Muscle of leg (tissue), 3 donors: ENCODE measurements at regions not wholly inside any gene's neighbourhood (a gene's known extent, or its start where the extent isn't known, plus 50 kb on each side); places are given as distances from the start of the nearest gene placed in this dataset.
"Not testable (repeated sequence)": the region's sequence is repeated elsewhere in the genome, so short reads cannot be mapped to it uniquely, and the experiment has no call there.

Experiments used
- DNase-seq: peaks from one replicate; pipeline ENCODE4 v3.0.0; 2013
- H3K27ac ChIP-seq: one replicate; pipeline ENCODE4 v1.5.1; 2013; ENCODE audit warnings: mild to moderate bottlenecking, low read length, control low read depth
- H3K27me3 ChIP-seq: one replicate; pipeline ENCODE4 v1.6.1; 2013; ENCODE audit warnings: low read length; ENCODE audit not compliant: control insufficient read depth, insufficient read depth
- H3K36me3 ChIP-seq: one replicate; pipeline ENCODE4 v1.6.1; 2013; ENCODE audit warnings: low read length; ENCODE audit not compliant: control insufficient read depth, insufficient read depth
- H3K4me1 ChIP-seq: one replicate; pipeline ENCODE4 v1.6.1; 2013; ENCODE audit warnings: low read length; ENCODE audit not compliant: control insufficient read depth, insufficient read depth
- H3K4me3 ChIP-seq: one replicate; pipeline ENCODE4 v1.5.1; 2013; ENCODE audit warnings: low read length, control low read depth
- H3K9me3 ChIP-seq: replicated peaks from 2 replicates; pipeline ENCODE4 v1.6.1; 2013; ENCODE audit warnings: low read depth, low read length; ENCODE audit not compliant: control insufficient read depth
- WGBS: methylation state at CpG from one replicate; pipeline ENCODE4 v1.1.5; 2013; ENCODE audit warnings: missing lambda C conversion rate; ENCODE audit not compliant: insufficient coverage; 5-methylcytosine and 5-hydroxymethylcytosine counted together

DNA sequence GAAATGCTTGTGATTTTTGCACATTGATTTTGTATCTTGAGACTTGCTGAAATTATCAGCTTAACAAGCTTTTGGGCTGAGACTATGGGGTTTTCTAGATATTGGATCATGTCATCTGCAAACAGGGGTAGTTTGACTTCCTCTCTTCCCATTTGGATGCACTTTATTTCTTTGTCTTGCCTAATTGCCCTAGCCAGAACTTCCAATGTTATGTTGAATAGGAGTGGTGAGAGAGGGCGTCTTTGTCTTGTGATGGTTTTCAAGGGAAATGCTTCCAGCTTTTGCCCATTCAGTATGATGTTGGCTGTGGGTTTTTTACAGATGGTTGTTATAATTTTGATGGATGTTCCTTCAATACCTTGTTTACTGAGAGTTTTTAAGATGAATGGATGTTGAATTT is 600.7 kb upstream of the CTNND2 start:
- H3K36me3 ChIP-seq, DNase-seq, H3K9me3 ChIP-seq, H3K4me1 ChIP-seq, H3K27ac ChIP-seq, H3K27me3 ChIP-seq, H3K4me3 ChIP-seq: not testable (repeated sequence)
- WGBS, result no CpG with 5 or more reads among the region's 1 CpG

DNA sequence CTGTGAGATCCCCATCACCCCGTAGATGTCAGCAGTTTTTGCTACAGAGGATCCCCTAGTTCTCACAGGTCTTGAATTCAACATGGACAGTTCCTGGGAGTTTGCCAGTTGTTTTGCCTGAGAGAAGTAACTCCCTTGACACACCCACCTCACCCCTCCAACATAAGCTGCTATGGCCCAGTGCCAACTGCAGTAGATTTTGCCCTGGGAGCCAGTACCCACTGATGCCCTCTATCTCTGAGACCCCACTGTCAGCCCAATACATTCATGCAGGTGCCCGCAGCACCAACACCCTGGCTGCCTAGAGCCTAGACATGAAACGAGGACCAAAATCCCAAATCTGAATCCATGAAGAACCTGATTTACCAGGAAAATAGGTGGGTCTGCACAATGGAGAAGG is 583.9 kb upstream of the CTNND2 start:
- Histone ChIP-seq H3K27ac (no peak overlapping the region), H3K9me3 (peaks cover 3% of the 10 kb centered on the region), H3K36me3 (no peaks in the 10 kb centered on the region), H3K27me3 (no peaks in the 10 kb centered on the region), H3K4me1 (no peaks in the 10 kb centered on the region), H3K4me3 (no peak overlapping the region)
- 94% methylated on average over 1 of the region's 3 CpGs for WGBS
- DNase-seq, result no peak

DNA sequence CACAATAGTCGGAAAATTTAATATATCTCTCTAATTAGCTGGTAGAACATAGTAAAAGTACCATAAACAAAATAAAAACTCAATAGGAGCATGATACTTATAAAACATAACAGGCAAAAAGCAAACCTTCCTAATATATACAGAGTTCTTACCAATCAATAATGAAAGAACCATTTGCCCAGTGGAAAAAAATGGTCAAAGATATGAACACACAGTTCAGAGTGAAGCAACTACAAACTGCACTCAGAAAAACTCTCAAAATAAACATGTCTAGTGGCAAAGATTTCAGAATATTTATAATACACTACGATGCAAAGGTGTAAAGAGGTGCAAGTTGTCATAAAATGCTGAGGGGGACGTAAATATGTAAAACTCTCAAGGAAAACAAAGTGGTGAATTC is 576.2 kb upstream of the CTNND2 start:
- no peaks in the 10 kb centered on the region for H3K4me1 ChIP-seq
- H3K4me3 ChIP-seq, result no peak overlapping the region
- no peak for DNase-seq
- H3K36me3 ChIP-seq, result no peaks in the 10 kb centered on the region
- peaks cover 3% of the 10 kb centered on the region for H3K9me3 ChIP-seq
- WGBS, result no CpG with 5 or more reads among the region's 3 CpGs
- no peak overlapping the region for H3K27ac ChIP-seq
- no peaks in the 10 kb centered on the region for H3K27me3 ChIP-seq

DNA sequence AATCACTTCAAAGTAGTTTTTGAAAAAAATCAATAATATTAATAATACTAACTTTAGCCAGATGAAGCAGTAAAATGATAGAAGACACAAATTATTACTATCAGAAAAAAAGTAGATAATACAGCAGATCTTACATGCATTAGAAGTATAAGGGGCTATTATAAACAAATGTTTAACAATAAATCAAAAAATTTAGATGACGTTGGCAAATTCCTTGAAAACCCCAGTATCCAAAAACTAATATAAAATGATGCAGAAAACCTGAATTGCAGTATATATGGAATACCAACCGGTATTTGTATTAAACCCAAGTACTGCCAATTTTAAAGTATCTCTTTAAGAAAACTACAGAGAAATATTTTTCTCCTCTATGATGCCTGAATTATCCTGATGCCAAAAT is 573.3 kb upstream of the CTNND2 start:
- no CpG with 5 or more reads among the region's 2 CpGs for WGBS
- Histone ChIP-seq H3K27ac (no peak overlapping the region), H3K36me3 (no peaks in the 10 kb centered on the region), H3K4me1 (no peaks in the 10 kb centered on the region), H3K27me3 (no peaks in the 10 kb centered on the region), H3K4me3 (no peak overlapping the region), H3K9me3 (peaks cover 6% of the 10 kb centered on the region)
- no peak for DNase-seq

DNA sequence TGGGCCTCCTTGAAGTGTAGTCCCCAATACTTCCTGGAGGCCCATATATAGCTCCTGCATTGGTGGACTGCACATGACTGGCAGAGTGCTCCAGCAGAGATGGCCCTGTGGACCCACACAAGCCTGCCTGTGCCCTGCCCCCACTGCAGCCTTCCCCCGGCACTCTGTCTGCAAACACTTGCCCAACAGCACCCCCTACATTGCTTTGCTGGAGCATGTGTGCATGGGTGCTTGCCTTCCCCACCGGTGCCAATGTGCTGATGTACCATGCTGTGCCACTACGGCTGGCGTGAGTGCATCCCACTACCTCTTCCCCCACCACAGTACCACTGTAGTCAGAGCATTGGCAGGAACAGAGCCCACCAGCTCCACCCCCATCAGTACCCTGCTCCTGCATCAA is 563.6 kb upstream of the CTNND2 start:
- Histone ChIP-seq H3K4me3 (no peak overlapping the region), H3K27me3 (no peaks in the 10 kb centered on the region), H3K36me3 (no peaks in the 10 kb centered on the region), H3K27ac (no peak overlapping the region), H3K9me3 (peaks cover 18% of the 10 kb centered on the region), H3K4me1 (no peaks in the 10 kb centered on the region)
- 97% methylated on average over 4 of the region's 4 CpGs for WGBS
- DNase-seq, result no peak

DNA sequence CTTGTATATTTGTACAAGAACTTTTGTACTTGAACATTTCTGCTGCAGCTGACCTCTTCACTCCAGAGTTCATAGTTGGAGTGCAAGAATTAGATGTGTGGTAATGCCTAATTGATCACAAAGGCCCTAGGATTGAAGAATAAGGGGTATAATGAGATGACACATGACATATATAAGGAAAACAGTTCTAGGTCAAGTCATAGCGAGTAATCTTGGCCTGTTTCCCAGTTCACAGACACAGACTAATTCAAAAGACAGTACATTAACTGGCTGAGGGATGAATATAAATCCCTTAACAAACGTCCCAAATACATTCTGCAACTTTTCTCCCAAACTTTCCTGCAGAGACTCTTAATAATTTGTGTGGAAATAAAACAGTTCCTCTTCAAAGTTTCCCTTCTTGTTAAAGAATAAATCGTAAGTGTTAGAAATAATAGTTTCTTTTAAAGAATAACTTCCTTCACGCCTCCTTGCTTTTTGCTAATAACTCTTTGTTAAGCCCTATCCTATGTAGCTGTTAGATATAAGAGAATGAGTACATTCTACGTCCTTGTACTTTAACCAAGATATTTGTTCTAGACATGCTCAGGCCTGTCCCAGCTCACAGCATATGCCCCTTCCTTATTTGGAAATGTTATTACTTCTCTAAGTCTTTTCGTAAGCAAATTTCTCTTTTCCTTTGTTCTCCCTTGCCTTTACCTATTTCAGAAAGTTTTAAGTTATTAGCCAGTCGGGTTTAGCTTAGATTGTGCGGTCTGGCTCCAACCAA is 556.4 kb upstream of the CTNND2 start:
- Histone ChIP-seq H3K4me1 (no peaks in the 10 kb centered on the region), H3K27ac (no peak overlapping the region), H3K4me3 (no peak overlapping the region), H3K27me3 (no peaks in the 10 kb centered on the region), H3K36me3 (no peaks in the 10 kb centered on the region), H3K9me3 (peaks cover 2% of the 10 kb centered on the region)
- no CpG with 5 or more reads among the region's 8 CpGs for WGBS
- no peak for DNase-seq

DNA sequence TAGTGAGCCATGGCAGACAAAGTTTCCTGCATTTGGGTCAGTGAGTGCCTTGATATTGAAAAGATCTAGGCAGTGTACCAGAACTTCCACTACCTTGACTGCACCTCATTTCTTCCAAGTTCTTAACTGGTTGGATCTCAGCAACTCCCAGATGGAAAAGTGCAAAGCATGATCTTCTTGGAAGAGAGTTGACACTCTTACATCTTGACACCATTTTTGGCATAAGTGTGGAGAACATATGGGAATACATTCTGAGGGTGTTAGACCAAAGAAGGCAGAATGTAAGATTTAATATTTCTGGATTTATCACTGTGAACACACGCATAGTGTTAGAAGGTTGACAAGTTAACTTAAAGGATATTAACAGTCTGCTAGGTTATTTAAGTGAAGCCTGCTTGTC is 555.1 kb upstream of the CTNND2 start:
- no CpG with 5 or more reads among the region's 1 CpG for WGBS
- no peak for DNase-seq
- Histone ChIP-seq H3K27me3 (no peaks in the 10 kb centered on the region), H3K4me1 (no peaks in the 10 kb centered on the region), H3K27ac (no peak overlapping the region), H3K36me3 (no peaks in the 10 kb centered on the region), H3K9me3 (peaks cover 2% of the 10 kb centered on the region), H3K4me3 (no peak overlapping the region)

DNA sequence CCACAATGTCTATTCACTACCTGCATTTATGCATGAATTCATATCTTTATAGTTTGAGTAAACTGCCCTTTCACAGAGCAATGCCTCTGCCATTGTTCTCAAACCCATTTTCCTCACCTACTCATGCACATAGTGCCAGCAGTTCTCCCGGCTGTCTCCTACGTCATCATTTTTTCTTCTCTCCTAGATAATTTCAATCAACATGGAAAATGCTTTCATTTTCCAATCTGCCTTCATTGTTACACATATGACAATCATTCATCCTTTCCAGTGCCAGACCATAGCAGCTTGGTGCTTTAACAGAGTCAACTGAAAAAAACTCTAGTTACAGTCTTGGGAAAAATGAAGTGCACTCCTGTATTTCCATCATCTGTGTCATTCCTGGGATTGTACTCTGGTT is 514.8 kb upstream of the CTNND2 start:
- H3K4me3 ChIP-seq, result no peak overlapping the region
- WGBS, result 87% methylated on average over 2 of the region's 2 CpGs
- H3K4me1 ChIP-seq, result no peaks in the 10 kb centered on the region
- DNase-seq, result no peak
- H3K27ac ChIP-seq, result no peak overlapping the region
- H3K36me3 ChIP-seq, result no peaks in the 10 kb centered on the region
- no peaks in the 10 kb centered on the region for H3K27me3 ChIP-seq
- H3K9me3 ChIP-seq, result peaks cover 7% of the 10 kb centered on the region

DNA sequence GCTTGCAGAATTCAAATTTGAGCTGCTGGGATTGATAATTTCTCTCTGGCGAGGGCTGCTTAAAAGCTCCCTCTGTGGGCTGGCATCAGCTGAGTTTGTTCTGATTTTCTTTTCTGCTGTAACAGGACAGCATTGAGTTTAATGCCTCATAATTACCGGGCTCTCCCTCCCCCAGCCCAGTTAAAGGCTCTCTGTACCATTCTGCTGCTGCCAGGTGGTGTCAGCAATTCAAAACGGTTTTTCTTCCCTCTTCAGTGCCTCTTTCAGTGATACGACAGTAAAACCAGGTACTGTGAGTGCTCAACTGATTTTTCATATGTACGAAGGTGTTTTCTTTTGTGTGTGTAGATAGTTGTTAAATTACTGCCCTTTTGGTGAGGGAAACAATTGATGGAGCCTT is 509.3 kb upstream of the CTNND2 start:
- DNase-seq, result no peak
- Histone ChIP-seq H3K4me3 (no peak overlapping the region), H3K27me3 (no peaks in the 10 kb centered on the region), H3K27ac (no peak overlapping the region), H3K4me1 (no peaks in the 10 kb centered on the region), H3K36me3 (no peaks in the 10 kb centered on the region), H3K9me3 (peaks cover 3% of the 10 kb centered on the region)
- 73% methylated on average over 2 of the region's 5 CpGs for WGBS

DNA sequence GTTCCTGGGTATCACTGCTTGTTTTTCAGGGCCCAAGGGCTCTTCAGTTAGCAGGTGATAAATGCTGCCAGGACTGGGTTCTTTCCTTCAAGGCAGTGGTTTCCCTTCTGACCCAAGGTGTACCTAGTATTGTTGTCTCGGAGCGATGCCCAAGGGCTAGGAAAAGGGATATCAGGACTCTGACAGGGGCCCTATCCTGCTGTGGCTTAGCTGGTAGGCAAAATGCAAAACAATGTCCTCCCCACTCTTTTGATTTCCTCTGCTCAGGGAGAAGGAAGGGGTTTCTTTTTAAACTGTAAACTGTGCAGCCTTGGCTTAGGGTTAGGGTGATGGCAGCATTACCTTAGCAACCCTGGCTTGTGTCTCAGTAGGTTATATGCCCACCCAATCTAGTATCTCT is 508.8 kb upstream of the CTNND2 start:
- 90% methylated on average over 2 of the region's 2 CpGs for WGBS

DNA sequence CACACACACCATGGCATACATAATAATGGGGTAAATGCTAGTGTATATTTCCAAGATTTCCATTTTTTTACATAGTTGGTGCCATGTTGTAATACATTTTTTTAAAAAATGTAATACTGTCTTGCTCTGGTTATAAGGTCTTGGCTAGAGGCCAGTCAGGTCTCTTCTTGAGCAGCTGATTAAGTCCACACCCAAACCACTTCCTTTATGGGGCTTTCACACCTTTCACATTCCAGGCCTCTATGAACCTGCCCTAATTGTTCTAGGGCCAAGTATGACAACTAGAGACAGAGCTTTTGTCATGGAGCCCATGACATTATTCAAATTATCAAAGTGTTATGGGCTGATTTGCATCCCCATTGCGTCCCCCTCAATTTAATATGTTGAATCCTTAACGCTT is 495.6 kb upstream of the CTNND2 start:
- no peaks in the 10 kb centered on the region for H3K9me3 ChIP-seq
- H3K36me3 ChIP-seq, result no peaks in the 10 kb centered on the region
- no peak for DNase-seq
- H3K27ac ChIP-seq, result no peak overlapping the region
- H3K4me3 ChIP-seq, result no peak overlapping the region
- no peaks in the 10 kb centered on the region for H3K4me1 ChIP-seq
- no peaks in the 10 kb centered on the region for H3K27me3 ChIP-seq
- no CpG with 5 or more reads among the region's 2 CpGs for WGBS

More for the DNA sequence above, 508.8 kb upstream of the CTNND2 start:
- Histone ChIP-seq H3K4me3 (no peak overlapping the region), H3K36me3 (no peaks in the 10 kb centered on the region), H3K27me3 (no peaks in the 10 kb centered on the region), H3K9me3 (peaks cover 3% of the 10 kb centered on the region), H3K4me1 (no peaks in the 10 kb centered on the region), H3K27ac (no peak overlapping the region)
- no peak for DNase-seq
